GM18511 (cell line): ENCODE measurements at regions not wholly inside any gene's neighbourhood (a gene's known extent, or its start where the extent isn't known, plus 50 kb on each side); places are given as distances from the start of the nearest gene placed in this dataset.
A peak's percentile ranks its signal among the peaks of the same experiment; 100 is the strongest.

ENCODE experiments used
- ATAC-seq: cut with Tn5 transposase; IDR thresholded peaks from one replicate; pipeline ENCODE4 v1.9.1; 2021; ENCODE audit warnings: mild to moderate bottlenecking, moderate library complexity; ENCODE audit not compliant: unreplicated experiment

DNA sequence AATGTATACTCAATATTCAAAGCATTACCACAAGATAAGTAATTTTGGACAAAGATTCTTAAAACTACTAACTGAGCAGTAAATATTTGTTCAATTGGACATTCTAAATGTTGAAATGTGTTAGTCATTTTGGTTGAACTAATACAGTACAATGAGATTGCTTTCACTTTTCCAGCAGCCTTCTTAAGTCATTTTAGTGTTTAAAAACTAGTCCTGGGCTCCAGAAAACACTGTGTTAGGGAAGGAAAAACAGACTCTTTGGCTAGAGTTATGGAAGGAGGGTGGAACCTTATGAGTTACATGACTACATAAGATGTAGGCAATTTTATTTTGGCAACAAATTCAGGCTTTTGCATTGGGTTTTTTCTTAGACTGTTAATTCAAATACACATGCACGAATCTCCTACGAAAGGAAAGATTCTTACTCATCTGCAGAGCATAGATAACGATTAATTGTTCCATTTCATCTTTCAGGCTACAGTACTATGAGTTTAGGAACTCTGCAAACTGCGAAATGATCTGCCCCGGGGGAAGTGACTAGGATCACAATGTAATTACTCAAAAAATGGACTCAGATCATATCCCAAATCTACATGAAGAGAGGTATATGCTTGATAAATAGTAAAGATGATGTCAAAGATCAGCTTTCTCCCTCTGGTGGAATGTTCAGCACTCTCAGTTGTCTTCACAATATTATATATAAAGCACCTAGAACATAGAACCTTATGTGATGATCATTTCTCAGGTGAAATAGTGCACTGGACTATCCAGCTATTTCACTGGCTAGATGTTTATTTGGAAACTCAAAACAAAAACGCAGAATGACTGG, 492.8 kb upstream of the MDFIC2 start:
- ATAC-seq, result no peak

GRCh38 chr3:70803891-70804290, 491.5 kb upstream of the MDFIC2 start:
- no peak for ATAC-seq

GRCh38 chr3:70803319-70803718, 490.9 kb upstream of the MDFIC2 start:
- no peak for ATAC-seq

DNA sequence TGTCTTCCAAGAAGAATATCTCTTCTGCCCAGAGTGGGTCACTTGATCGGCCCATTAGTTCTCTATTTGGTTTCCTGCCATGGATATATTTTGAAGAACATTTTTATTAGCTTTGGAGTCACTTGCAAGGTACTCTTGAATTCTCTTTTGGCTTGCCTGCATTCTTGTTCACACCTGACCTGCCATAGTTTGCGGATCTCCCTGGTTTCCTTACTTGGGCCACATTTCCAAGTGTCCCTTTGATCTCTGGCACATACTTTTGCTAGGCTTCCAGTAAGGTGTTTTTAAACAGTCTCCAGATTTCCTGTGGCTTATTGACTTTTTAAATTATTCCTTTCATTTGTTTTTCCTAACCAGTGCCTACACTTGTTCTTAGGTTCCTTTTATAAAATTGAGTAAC, 488.5 kb upstream of the MDFIC2 start:
- no peak for ATAC-seq

- no peak for ATAC-seq
Observed at GRCh38 chr3:70789878-70790277, 477.4 kb upstream of the MDFIC2 start.

DNA sequence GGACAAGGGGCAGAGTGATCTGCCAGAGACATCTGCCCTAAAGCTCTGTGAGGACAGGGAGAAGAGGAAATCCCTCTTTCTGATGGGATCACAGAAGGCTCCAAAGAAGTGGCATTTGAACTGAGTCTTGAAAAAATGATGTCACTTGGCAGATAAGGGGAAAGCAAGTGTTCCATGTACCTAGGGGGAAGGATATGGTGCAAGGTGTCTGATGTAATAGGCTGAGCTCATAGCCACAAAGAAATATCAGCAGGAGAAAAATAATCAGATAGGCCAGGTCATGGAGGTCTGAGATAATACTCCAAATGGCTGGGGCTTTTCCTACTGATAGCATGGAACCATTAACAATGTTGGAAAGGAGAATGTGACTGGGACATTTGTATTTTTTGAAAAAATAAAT, 468.4 kb upstream of the MDFIC2 start:
- ATAC-seq, result no peak

DNA sequence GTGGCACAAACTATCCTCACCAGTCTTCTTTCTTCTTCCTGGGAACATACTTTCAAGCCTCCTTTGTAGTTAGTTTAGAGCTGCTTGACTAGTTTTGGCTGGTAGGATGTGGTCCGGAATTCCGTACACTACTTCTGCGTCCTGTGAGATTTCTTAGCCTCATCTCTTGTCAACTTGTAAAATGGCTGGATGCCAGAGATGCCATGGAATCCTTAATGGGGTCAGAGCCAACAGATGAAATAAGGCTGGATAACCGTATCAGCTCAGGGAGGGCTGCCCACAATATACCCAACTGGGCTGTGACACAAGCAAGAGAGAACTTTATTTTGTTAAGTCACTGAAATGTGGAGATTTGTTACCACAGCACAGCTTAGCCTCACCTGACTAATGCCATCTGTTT, 466.9 kb upstream of the MDFIC2 start:
- ATAC-seq, result no peak

DNA sequence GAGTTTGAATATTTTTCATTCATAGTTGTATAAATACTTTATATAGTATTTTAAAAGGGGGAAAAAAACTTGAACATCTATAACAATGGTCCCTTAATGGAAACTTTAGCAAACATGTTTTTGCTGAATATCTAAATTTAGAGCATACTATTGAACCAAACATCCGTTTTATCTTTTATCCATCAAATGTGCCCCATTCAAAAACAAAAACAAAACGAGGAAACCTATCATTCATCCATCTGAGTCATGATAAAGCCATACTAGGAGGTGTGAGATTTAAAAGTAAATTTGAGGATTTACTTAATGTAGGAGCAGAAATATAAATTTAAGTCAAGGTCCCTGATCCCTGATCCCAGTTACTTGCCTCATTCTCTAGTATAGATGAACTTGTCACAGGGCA, 463.6 kb upstream of the MDFIC2 start:
- ATAC-seq, result no peak

DNA sequence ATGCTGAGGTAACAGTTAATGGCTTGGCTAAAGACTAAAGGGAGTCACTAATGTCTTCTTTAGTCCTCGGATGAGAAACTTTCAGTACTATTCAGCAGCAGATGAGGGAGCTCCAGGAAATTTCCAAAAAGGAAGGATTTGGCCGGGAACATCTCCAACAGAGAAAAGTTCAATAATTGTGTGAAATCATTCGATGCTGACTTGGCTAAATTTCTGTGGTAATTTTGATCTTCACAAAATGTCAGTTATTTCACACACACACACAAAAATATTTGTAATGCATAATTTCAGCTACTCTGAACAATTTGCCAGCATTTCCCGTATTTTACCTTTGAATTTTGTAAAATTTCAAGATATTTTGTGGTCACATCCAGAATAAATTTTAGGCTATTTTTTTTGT, 462.8 kb upstream of the MDFIC2 start:
- no peak for ATAC-seq

DNA sequence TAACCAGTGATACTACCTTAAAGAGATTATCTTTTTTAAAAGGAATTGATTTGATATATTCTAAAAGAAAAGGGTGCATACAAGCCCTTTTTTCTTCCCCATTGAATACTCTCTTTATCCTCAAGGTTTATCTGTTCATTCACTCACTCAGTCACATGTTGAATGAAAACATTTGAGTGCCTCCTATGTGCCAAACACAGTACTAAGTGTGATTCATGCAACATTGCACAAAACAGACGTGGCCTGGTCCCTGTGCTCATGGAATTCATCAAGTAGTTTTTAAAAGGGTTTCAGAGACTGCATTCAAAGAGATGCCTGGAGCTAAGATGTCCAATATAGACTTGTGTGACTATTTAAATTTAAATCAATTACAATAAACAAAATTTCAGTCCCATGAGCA, 462.2 kb upstream of the MDFIC2 start:
- no peak for ATAC-seq

DNA sequence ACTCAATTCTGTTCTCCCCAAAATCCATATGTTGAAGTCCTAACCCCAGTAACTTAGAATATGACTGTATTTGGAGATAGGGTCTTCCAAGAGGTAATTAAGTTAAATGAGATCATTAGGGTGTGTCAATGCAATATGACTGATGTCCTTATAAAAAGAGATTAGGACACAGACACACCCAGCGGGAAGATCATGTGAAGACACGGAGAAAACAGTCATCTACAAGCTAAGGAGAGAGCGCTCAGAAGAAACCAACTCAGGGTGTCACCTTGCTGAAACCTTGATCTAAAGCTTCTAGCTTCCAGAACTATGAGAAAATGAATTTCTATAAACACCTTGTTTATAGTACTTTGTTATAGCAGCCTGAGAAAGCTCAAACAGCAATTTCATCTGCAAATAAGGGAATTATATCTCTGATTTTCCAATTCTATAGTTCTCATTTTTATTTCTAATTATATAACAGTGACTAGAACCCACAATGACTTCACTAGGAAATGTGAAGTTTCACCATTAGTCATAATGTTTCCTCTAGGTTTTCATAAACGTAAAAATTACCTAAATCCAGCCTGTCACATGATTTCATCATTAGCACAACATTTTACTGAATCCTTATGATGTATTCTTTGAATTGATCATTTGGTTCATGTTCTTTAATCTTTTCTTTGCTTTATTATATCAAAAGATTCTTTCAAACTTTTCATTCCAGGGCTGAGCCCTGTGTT, 459.1 kb upstream of the MDFIC2 start:
- ATAC-seq, result peak; percentile 68

DNA sequence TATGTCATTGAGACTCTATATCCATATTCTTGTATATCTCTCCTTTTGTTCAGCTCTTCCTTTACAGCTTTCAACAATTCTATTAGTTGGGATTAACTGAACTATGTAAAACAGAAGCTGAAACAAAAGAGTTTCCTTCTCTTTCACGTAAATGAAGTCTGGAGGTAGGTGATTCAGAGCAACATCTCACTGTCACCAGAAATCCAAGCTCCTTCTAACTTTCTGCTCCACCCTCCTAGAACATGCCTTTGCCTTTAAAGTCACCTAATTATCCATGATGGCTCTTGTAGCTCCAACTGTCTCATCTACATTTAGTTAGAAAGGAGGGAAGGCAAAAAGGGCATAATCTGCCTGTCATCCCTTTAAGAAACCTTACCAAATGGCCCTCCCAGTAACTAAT, 458.2 kb upstream of the MDFIC2 start:
- no peak for ATAC-seq

DNA sequence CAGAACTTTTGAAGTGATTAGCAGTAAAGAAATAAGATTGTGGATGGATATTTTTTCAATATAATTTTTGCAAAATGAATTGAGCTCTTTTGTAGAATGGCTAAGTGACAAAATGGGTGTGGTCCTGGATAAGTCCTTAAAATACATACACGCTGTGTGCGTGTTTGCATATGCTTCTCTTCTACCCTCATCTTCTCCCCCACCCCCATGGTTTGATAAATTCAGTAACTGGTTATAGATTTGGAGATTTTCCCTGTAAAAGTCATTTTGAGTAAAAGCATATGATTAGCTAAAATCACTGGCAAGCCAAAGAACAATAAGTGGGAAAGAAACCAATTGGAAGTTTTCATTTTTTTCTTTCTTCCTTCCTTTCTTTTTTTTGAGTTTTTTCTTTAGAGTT, 453.9 kb upstream of the MDFIC2 start:
- ATAC-seq, result no peak

DNA sequence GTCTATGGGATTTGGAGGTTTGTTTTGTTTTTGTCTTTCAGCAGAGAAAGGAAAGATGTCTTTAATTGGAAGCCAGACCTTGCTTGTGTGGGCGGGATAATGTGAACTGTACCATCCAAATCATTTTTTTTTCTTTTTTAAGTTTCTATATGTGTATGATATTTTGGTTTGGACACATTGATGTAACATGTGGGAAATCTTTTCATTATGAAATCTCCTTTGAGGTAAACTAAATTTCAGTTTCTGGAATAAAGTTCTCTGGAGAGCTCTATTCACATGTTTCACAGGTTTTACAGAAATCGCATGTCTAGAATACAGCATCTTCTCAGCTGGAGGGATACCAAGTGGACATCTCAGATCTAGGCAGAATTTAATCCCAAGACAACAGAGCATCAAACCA, 451.5 kb upstream of the MDFIC2 start:
- no peak for ATAC-seq

DNA sequence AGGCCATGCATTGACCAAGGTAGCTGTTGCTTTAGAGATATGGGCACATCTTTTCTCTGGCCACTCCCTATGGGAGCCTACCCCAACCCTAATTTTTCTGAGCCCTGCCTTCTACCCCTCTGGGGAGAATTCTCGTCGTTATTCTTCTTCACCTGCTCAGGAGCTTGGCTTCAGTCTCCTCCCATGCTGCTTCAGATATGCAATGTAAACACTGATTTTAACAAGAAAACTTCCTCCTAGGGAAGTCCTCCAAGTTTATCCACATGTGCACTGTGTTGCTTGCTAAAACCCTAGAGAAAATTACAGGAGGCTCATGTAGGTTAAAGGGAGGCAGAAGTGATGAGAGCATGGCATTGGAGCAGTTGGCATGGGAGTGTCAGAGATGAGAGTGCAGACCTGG, 445.2 kb upstream of the MDFIC2 start:
- ATAC-seq, result no peak

GRCh38 chr3:70755526-70755925, 443.1 kb upstream of the MDFIC2 start:
- no peak for ATAC-seq

DNA sequence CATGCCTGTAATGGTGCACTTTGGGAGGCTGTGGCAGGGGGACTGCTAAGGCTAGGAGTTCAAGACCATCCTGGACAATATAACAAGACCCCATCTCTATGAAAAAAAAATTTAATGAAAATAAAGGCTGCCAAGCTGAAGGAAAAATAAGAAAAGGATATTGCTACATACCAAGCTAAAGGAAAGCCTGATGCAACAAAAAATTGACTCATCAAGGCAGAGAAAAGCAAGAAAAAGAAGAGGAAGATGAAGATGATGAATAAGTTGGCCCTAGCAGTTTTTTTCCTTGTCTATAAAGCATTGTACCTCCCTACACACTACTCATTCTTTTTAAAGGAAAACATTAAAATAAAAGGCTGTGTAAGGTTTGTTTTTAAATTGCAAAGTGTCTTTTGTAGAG, 441.9 kb upstream of the MDFIC2 start:
- no peak for ATAC-seq

GRCh38 chr3:70753572-70753971, 441.1 kb upstream of the MDFIC2 start:
- ATAC-seq, result no peak

DNA sequence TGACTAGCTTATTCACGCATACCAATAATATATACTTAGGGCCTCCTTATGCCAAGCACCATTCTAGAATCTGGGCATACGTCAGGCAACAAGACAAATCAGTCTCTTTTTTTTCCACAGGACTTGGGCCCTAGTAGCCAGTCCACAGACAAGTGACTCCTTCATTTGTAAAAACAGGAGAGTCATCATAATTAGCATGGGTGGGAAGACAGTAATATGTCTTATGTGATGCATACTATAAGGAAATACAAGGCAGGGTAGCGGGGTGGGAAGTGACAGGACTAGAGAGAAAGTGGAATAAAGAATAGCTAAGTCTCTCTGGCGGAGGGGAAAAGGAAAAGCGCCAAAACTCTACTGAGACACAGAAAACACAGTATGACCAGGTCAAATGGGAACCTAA, 439.6 kb upstream of the MDFIC2 start:
- no peak for ATAC-seq

- no peak for ATAC-seq
Observed at GRCh38 chr3:70749122-70749521, 436.7 kb upstream of the MDFIC2 start.

DNA sequence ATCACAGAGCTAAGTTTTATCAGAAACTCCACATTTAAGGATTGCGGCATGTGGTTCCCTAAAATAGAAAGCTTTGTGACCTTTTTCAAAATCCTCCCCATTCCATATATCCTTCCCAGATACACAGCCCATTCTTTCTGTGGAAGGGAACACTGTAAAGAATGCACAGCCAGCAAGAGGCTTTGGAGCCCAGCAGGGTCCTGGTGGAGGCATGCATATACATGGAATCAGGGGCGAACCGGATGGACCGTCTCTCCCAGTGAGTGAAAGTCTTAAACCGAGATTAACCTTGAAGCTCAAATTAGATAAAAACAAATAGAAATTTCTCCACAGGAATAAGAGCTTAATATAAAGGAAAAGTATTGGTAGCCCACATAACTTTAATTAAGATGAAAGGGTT, 436.2 kb upstream of the MDFIC2 start:
- ATAC-seq, result no peak

GRCh38 chr3:70747847-70748246, 435.4 kb upstream of the MDFIC2 start:
- ATAC-seq, result no peak

GRCh38 chr3:70744536-70744935, 432.1 kb upstream of the MDFIC2 start:
- ATAC-seq, result no peak
